ENCODE measurements at regions not wholly inside any gene's neighbourhood (a gene's known extent, or its start where the extent isn't known, plus 50 kb on each side); places are given as distances from the start of the nearest gene placed in this dataset.
"Not testable (repeated sequence)": the region's sequence is repeated elsewhere in the genome, so short reads cannot be mapped to it uniquely, and the experiment has no call there.

- no peak for DNase-seq (ENCODE audit: low spot score)
Measured at GRCh38 chr5:123721675-123722276, 209.8 kb downstream of the CSNK1G3 start.

GRCh38 chr5:123720955-123721354 is 209.0 kb downstream of the CSNK1G3 start:
- DNase-seq (ENCODE audit: low spot score), result no peak

DNA sequence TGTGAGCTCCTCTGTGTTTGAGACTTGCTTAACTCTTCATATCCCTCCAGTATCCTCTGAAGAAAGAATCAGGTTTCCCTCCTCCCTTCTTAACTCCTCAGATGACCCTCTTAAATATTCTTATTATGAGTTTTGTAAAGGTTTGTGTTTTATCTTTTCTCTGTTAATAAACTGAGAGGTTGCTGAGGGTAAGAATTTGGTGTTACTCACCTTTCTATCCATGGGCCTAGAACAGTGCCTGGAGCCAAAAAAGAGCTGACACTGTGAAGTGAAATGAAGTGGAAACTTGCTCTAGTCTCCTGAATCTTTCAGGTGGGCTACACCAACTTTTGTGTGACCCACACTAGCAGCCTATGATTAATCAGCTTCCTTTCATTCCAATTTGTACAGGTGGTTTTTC is 208.4 kb downstream of the CSNK1G3 start:
- DNase-seq (ENCODE audit: low spot score), result no peak

GRCh38 chr5:123719004-123719403 is 207.0 kb downstream of the CSNK1G3 start:
- no peak for DNase-seq (ENCODE audit: low spot score)

DNA sequence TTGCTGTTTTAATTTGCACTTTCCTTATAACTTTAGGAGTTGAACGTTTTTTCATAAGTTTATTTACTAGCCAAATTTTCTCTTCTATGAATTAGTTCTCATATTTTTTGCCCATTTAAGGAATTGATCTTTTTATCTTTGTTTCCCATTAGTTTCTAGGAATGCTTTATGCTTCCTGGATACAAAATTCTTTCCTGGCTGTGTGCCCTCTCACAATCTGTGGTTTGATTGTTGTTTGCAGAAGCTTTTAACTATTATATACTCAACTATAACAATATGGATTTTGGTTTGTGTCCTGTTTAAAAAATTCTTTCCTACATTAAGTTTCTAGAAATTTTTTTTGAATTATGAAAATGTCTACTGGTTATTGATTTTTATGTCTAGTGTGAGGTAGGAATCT is 206.3 kb downstream of the CSNK1G3 start:
- no peak for DNase-seq (ENCODE audit: low spot score)

DNA sequence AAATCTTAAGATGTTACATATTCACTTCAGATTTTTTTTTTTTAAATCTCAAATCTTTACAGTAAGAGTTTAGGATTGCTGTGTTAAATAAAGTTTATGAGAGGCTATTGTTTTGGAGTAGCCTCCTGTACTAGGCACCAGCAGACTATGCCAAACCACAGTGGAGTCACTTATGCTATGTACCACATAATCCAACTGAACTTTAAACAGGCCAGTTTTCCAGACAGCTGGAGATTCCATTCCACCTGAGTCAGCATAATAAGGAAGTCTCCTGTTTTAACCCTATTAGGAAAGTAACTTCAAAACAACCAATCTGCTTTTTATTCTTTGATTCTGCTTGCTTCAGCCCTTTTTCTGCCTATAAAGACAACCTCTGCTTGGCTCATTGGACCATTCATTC is 205.2 kb downstream of the CSNK1G3 start:
- no peak for DNase-seq (ENCODE audit: low spot score)

GRCh38 chr5:123710031-123710430 is 198.1 kb downstream of the CSNK1G3 start:
- no peak for DNase-seq (ENCODE audit: low spot score)

DNA sequence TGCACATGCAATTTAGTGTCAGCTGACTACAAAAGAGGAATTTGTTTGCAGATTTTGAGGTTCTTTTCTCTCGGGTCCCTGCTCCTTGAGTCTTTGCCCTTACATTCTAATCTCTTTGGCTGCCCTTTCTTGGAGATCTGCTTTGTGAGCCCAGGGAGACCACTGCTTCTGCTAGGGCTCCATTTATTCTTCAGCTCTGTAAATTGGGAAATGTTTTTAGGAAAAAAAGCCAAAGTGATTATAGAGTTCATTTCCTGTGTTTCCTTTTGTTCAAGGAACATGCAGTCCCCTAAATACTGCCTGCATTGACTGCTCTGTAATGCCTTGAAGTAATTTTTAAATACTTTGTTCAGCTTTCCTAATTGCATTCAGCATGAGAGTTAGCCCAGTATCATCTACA is 197.4 kb downstream of the CSNK1G3 start:
- DNase-seq (ENCODE audit: low spot score), result no peak

DNA sequence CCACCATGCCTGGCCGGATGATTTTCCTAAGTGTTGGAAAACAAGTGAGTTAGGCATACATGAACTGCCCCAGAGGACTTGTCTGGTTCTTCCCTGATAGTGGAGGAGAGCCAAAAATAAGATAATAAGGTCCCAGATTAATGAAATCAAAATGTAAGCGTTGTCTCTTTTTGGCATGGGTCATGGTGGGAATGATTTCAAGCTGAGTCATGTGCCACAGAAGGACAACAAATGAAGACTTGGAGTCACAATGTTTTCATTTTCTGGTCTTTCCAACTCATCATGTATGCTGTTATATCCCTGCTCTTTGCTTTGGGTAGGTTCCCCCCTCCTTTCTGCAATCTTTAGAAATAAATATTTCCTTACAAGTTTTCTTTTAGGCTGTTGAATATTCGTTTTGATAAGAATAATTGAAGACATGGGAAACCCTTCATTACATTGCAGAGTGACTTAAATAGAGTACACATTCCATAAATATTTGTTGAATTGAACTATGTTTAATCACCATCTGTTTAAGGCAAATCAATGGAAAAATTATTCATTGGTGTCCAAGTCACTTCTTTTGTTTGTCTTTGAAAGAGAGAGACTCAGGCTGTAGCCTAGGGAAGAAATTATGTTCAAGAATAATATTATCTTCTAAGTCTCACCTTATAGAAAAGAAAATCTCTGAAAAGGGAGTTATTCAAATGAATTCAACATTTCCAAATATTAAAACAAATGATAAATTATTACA is 196.3 kb downstream of the CSNK1G3 start:
- no peak for DNase-seq (ENCODE audit: low spot score)

DNA sequence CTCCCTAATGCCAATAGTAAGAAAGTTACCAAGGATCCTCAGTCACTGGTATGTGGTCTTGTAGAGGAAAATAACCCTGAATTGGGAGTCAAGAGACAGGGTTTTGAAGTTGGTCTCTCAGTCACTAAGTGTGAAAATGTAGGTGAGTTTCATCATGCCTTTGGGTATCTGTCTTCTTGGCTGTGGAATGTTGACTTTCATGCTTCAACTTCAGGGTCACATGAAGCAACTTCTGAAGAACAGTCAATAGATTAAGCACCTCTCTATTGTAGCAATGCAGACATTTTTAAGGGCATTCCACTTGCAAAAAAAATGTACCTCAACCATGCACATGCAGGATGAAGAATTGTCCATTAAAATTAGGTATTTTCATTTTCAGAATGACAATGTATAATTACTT is 194.6 kb downstream of the CSNK1G3 start:
- DNase-seq (ENCODE audit: low spot score), result no peak

DNA sequence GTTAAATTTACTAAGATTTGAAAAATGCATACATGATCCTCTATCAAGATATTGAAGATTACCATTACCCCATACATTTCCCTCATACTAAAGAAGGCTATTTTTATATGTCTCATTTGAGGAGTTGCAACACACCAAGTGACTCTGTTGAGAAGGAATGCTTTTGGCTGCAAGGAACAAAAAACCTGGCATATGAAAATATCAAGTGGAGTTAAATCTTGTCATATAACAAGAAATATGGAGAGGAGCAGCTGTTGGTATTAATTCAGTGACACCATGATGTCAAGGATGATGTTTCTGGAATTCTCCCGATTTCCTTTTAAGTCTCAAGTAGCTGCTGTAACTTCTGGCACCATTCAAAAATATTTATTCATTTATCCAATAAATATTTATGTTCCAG is 193.8 kb downstream of the CSNK1G3 start:
- DNase-seq (ENCODE audit: low spot score), result no peak

- no peak for DNase-seq (ENCODE audit: low spot score)
Measured at GRCh38 chr5:123701511-123702200, 189.7 kb downstream of the CSNK1G3 start.

DNA sequence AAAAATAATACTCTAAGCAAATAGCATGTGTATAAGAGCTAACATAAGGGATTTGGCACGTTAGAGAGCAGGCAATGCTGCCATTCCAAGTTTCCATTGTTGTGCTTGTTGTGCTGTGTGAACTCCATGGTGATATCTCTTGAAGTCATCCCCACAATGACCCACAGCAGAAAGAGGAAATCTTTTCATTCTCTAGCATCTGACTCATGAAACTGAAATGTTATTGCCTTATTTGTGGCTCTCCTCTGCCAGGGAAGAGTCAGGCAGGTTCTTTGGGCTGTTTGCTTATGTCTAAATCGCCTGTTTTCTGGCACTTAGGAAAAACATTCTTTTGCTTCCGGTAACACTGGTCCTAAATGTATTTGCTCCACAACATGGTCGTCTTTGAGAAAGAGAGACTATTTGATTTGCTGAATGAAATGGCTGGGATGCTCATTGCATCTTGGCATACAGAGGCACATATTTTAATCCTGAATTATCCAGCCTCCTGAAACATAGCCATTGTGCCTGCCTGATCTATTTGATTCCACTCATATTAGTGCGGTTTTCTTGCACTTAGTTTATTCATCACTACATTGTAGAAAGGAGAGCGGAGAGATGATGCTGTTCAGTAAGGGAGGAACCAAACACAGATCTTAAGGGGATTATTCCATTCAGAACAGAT is 188.8 kb downstream of the CSNK1G3 start:
- no peak for DNase-seq (ENCODE audit: low spot score)

DNA sequence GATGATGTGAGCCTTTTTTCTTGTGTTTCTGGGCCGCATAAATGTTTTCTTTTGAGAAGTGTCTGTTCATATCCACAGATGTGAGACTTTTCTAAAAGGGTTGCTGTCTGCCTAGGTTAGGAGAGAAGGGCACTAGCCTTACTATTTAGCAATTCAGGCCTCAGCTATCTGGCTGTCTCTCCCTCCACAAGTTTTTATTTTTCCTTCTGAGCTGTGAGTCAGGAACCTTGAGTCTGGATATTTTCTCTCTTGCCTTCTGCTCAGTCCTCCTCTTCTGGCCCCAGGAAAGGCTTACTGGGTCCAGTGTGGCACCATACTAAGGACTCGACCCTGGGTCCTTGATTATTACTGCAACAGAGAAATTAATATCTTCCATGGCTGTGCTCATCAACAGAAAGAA is 187.6 kb downstream of the CSNK1G3 start:
- DNase-seq (ENCODE audit: low spot score), result no peak

DNA sequence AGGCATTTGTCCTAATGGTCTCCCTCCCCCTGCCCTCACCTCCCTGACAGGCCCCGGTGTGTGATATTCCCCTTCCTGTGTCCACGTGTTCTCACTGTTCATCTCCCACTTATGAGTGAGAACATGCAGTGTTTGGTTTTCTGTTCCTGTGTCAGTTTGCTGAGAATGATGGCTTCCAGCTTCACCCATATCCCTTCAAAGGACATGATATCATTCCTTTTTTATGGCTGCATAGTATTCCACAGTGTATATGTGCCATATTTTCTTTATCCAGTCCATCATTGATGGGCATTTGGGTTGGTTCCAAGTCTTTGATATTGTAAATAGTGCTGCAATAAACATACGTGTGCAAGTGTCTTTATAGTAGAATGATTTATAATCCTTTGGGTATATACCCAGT is 187.0 kb downstream of the CSNK1G3 start:
- not testable (repeated sequence) for DNase-seq (ENCODE audit: low spot score)

DNA sequence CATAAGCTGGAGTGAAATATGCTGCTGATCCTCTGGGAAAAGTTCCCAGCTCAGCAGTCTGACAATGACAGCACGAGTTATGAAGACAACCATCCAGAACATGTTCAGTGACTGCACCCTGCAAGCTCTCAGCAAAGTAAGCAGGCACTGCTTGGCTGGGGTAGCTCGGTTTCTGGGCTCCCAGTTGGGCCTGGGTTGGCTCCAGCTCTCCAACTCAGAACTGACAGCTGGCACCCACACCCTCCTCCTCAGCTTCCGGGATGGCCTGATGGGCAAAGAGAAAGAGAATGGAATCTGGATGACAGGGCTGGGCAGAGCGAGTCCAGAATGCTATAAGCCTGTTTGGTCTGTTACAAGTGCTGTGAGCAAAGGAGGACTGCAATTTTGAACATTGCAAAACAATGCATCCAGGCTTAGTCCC is 185.0 kb downstream of the CSNK1G3 start:
- peak; percentile 51 for DNase-seq (ENCODE audit: low spot score)

- no peak for DNase-seq (ENCODE audit: low spot score)
Measured at GRCh38 chr5:123690821-123691220, 178.8 kb downstream of the CSNK1G3 start.

- DNase-seq (ENCODE audit: low spot score), result no peak
Measured at GRCh38 chr5:123681061-123681460, 169.1 kb downstream of the CSNK1G3 start.

DNA sequence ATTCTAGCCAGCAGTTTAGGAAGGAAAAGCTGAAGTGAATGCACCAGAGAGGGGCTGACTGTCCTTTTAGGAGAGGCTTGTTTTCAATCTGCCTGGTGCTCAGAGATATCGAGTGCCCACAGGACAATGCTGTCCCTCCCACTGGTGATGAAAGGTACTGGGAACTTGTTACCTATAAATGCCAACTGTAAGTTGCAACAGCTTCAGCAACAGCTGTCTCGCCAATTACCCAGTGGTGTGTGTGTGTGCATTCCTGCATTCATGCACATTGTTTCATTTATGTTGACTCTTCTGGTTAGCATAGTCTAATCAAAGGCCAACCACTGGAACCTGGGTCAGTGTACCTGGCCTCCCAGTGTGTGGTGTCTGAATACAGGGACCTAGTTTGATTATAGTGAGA is 161.1 kb downstream of the CSNK1G3 start:
- no peak for DNase-seq (ENCODE audit: low spot score)

- DNase-seq (ENCODE audit: low spot score), result no peak
Measured at GRCh38 chr5:123671711-123672456, 159.9 kb downstream of the CSNK1G3 start.

GRCh38 chr5:123671042-123671441 is 159.1 kb downstream of the CSNK1G3 start:
- peak; percentile 55 for DNase-seq (ENCODE audit: low spot score)

All from ureter (tissue), 1 donor.